CD14-positive monocyte (primary cell): ENCODE measurements at regions not wholly inside any gene's neighbourhood (a gene's known extent, or its start where the extent isn't known, plus 50 kb on each side); places are given as distances from the start of the nearest gene placed in this dataset.

ENCODE experiments used
- DNase-seq, 3 donors: peaks; one replicate each; pipeline ENCODE4 v3.0.0-alpha.2; 2011 to 2022
- H2AFZ ChIP-seq: 2 replicates; pipeline ENCODE4 v1.6.0; 2012; ENCODE audit warnings: mild to moderate bottlenecking, low read depth, low read length, inconsistent platforms; ENCODE audit not compliant: insufficient read depth, poor library complexity, severe bottlenecking
- H3K27ac ChIP-seq, 2 donors: 1 replicate in 1 of 2; 2 replicates in 1 of 2; pipeline ENCODE4 v1.5.1; 2012 to 2013; ENCODE audit warnings: low read length in 2 of 2, control low read depth in 1 of 2, inconsistent platforms in 1 of 2, low read depth in 1 of 2, mild to moderate bottlenecking in 1 of 2
- H3K27me3 ChIP-seq, 2 donors: one replicate each; pipeline versions ENCODE4 v1.6.0 to v1.6.1; 2011 to 2013; ENCODE audit warnings: low read length in 2 of 2; ENCODE audit not compliant: control insufficient read depth in 2 of 2, insufficient read depth in 2 of 2
- H3K36me3 ChIP-seq, 2 donors: replicated peaks in 1 of 2; 1 replicate in 1 of 2; 2 replicates in 1 of 2; pipeline versions ENCODE4 v1.5.1 to v1.6.1; 2012 to 2013; ENCODE audit warnings: low read length in 2 of 2, control low read depth in 1 of 2, inconsistent platforms in 1 of 2, mild to moderate bottlenecking in 1 of 2; ENCODE audit not compliant: insufficient read depth in 2 of 2, control insufficient read depth in 1 of 2
- H3K4me1 ChIP-seq, 2 donors: 1 replicate in 1 of 2; 2 replicates in 1 of 2; pipeline versions ENCODE4 v1.5.1 to v1.6.1; 2012 to 2013; ENCODE audit warnings: low read length in 2 of 2, control low read depth in 1 of 2, inconsistent platforms in 1 of 2, mild to moderate bottlenecking in 1 of 2, moderate library complexity in 1 of 2; ENCODE audit not compliant: insufficient read depth in 2 of 2, control insufficient read depth in 1 of 2
- H3K4me2 ChIP-seq: replicated peaks from 2 replicates; pipeline ENCODE3; 2012; ENCODE audit warnings: low read length, moderate library complexity, mild to moderate bottlenecking; ENCODE audit not compliant: poor library complexity, severe bottlenecking; ENCODE audit errors: extremely low read depth
- H3K4me3 ChIP-seq, 3 experiments: fragments of 200-600 bp in 1 of 3; sonication (generic) in 1 of 3; replicated peaks in 1 of 3; 1 replicate in 2 of 3; 2 replicates in 1 of 3; pipeline ENCODE4 v1.5.1; 2011 to 2013; ENCODE audit warnings: low read length in 3 of 3, mild to moderate bottlenecking in 3 of 3, control low read depth in 2 of 3, low read depth in 2 of 3, inconsistent platforms in 1 of 3, moderate library complexity in 1 of 3
- H3K79me2 ChIP-seq: 2 replicates; pipeline ENCODE4 v1.6.0; 2012; ENCODE audit warnings: mild to moderate bottlenecking, control low read depth, inconsistent platforms, low read length, moderate library complexity; ENCODE audit not compliant: insufficient read depth
- H3K9ac ChIP-seq: 2 replicates; pipeline ENCODE4 v1.6.0; 2017; ENCODE audit warnings: low read length, mild to moderate bottlenecking; ENCODE audit not compliant: insufficient read depth, poor library complexity, severe bottlenecking
- H3K9me3 ChIP-seq, 2 donors: replicated peaks in 1 of 2; 1 replicate in 1 of 2; 2 replicates in 1 of 2; pipeline versions ENCODE4 v1.5.1 to v1.6.1; 2012 to 2013; ENCODE audit warnings: low read length in 2 of 2, control low read depth in 1 of 2; ENCODE audit not compliant: control insufficient read depth in 1 of 2, insufficient read depth in 1 of 2
- H4K20me1 ChIP-seq: 2 replicates; pipeline ENCODE4 v1.6.0; 2012; ENCODE audit warnings: mild to moderate bottlenecking, low read length, control low read depth, moderate library complexity; ENCODE audit not compliant: insufficient read depth
- H3K27ac Mint-ChIP-seq, 7 donors: one replicate each; pipeline ENCODE4 v1.8.0; 2020; ENCODE audit warnings: mild to moderate bottlenecking in 7 of 7, mixed read lengths in 7 of 7, moderate library complexity in 6 of 7, inconsistent platforms in 2 of 7
- H3K27me3 Mint-ChIP-seq, 3 donors: one replicate each; pipeline ENCODE4 v1.8.0; 2021 to 2022; ENCODE audit warnings: low read depth in 3 of 3, mild to moderate bottlenecking in 3 of 3, mixed read lengths in 3 of 3, moderate library complexity in 3 of 3, inconsistent platforms in 1 of 3
- H3K36me3 Mint-ChIP-seq, 2 donors: one replicate each; pipeline ENCODE4 v1.8.0; 2020; ENCODE audit warnings: mixed read lengths in 2 of 2, inconsistent platforms in 1 of 2, mild to moderate bottlenecking in 1 of 2
- H3K4me1 Mint-ChIP-seq: one replicate; pipeline ENCODE4 v1.8.0; 2020; ENCODE audit warnings: mild to moderate bottlenecking, mixed read lengths
- H3K4me3 Mint-ChIP-seq, 2 donors: one replicate each; pipeline ENCODE4 v1.8.0; 2020; ENCODE audit warnings: mild to moderate bottlenecking in 2 of 2, mixed read lengths in 2 of 2, moderate library complexity in 1 of 2
- H3K9me3 Mint-ChIP-seq, 7 donors: one replicate each; pipeline ENCODE4 v1.8.0; 2020 to 2022; ENCODE audit warnings: mixed read lengths in 7 of 7, mild to moderate bottlenecking in 6 of 7, moderate library complexity in 6 of 7, inconsistent platforms in 2 of 7
- intact Hi-C, 2 donors: fragments of 100-400 bp; cut with micrococcal nuclease; formaldehyde crosslinking; loops; one replicate each; pipeline versions ENCODE4 v1.15.0 to v1.15.1; 2023
- TF ChIP-seq, protein P1 (sequence below): fragments of 200-600 bp; IDR thresholded peaks from one replicate; pipeline ENCODE4 v1.8.0; 2022; ENCODE audit warnings: antibody characterized with exemption, mild to moderate bottlenecking

DNA sequence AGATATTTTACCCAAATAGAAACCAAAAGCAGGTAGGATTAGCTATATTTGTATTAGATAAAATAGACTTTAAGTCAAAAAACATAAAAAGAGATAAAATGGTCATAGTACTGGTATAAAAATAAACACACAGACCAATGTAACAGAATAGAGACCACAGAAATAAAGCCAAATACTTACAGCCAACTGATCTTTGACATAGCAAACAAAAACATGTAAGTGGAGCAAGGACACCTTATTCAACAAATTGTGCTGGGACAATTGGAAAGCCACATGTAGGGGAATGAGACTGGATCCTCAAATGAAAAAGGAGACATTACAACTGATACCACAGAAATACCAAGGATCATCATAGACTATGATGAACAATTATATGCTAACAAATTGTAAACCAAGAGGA, 94.5 kb upstream of the SIRPG start:
- Histone ChIP-seq H3K36me3 (no peaks in the 10 kb centered on the region), H3K27ac (no peak overlapping the region), H2AFZ (no peak overlapping the region), H3K4me2 (no peak overlapping the region), H4K20me1 (no peaks in the 10 kb centered on the region), H3K4me3 (no peak overlapping the region), H3K9me3 (no peaks in the 10 kb centered on the region), H3K27me3 (no peaks in the 10 kb centered on the region), H3K9ac (no peak overlapping the region), H3K79me2 (no peaks in the 10 kb centered on the region), H3K4me1 (peaks cover 6 to 9% of the 10 kb centered on the region in 2 donors)
- H3K4me1 Mint-ChIP-seq = peaks cover 6% of the 10 kb centered on the region
- H3K9me3 Mint-ChIP-seq = peaks cover 0 to 8% (median 2%) of the 10 kb centered on the region in 7 donors
- H3K27me3 Mint-ChIP-seq = peaks cover 1 to 4% (median 4%) of the 10 kb centered on the region in 3 donors
- no peak for DNase-seq
- H3K27ac Mint-ChIP-seq = no peak overlapping the region
- intact Hi-C loops = no loop called here
- H3K36me3 Mint-ChIP-seq = peaks cover 0 to 3% of the 10 kb centered on the region in 2 donors
- TF ChIP-seq, protein P1, sequence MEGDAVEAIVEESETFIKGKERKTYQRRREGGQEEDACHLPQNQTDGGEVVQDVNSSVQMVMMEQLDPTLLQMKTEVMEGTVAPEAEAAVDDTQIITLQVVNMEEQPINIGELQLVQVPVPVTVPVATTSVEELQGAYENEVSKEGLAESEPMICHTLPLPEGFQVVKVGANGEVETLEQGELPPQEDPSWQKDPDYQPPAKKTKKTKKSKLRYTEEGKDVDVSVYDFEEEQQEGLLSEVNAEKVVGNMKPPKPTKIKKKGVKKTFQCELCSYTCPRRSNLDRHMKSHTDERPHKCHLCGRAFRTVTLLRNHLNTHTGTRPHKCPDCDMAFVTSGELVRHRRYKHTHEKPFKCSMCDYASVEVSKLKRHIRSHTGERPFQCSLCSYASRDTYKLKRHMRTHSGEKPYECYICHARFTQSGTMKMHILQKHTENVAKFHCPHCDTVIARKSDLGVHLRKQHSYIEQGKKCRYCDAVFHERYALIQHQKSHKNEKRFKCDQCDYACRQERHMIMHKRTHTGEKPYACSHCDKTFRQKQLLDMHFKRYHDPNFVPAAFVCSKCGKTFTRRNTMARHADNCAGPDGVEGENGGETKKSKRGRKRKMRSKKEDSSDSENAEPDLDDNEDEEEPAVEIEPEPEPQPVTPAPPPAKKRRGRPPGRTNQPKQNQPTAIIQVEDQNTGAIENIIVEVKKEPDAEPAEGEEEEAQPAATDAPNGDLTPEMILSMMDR = no peak
- H3K4me3 Mint-ChIP-seq = no peak overlapping the region

DNA sequence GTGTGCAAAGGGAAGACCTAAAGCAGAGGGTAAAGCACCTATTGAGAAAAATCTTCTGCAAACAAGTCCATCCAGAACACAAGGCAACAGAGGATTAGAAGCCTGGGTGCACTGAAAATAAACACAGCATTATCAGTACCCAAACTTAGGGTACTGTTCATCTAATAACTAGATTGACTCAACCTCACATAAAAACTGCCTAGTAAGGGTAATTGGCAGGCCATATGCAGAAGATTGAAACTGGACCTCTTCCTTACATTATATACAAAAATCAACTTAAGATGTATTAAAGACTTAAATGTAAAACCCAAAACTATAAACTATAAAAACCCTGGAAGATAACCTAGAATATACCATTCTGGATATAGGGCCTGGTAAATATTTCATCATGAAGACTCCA, 91.2 kb upstream of the SIRPG start:
- Mint-ChIP-seq H3K27ac (no peak overlapping the region), H3K27me3 (peaks cover 0 to 4% (median 3%) of the 10 kb centered on the region in 3 donors), H3K4me1 (no peaks in the 10 kb centered on the region), H3K36me3 (peaks cover 0 to 3% of the 10 kb centered on the region in 2 donors), H3K9me3 (peaks cover 0 to 8% (median 2%) of the 10 kb centered on the region in 7 donors), H3K4me3 (no peak overlapping the region)
- Histone ChIP-seq H3K9ac (no peak overlapping the region), H2AFZ (no peak overlapping the region), H3K9me3 (no peaks in the 10 kb centered on the region), H3K79me2 (no peaks in the 10 kb centered on the region), H3K4me3 (no peak overlapping the region), H3K27ac (no peak overlapping the region), H3K4me2 (no peak overlapping the region), H3K36me3 (no peaks in the 10 kb centered on the region), H3K4me1 (no peaks in the 10 kb centered on the region), H4K20me1 (no peaks in the 10 kb centered on the region), H3K27me3 (no peaks in the 10 kb centered on the region)
- TF ChIP-seq, protein P1 = no peak
- intact Hi-C loops = no loop called here
- no peak for DNase-seq
